ENCODE measurements at regions not wholly inside any gene's neighbourhood (a gene's known extent, or its start where the extent isn't known, plus 50 kb on each side); places are given as distances from the start of the nearest gene placed in this dataset.

DNA sequence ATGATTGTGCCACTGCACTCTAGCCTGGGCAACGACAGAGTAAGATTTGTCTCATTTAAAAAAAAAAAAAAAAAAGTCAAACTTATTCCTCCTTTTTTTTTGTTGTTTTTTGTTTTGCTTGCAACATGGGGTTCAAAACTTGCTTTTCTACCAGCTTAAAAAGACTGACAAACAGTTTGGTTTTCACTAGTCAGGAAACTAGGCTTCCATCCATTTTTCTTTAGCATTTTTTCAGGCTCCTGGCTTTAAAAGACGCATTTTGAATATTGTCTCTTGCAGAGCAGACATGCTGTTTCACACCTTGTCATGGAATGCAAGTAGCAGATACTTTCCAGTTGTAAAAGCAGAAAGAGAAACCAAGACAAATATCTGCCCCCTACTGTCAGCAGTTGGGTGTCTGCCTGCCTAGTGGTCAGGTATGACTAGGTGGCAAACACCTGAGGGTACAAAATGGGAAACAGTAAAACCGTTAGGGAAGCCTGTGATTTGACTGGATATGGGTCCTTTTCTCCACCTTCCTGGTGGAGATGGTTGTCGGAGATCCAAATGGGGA is 139.9 kb downstream of the CCDC71L start:
- Histone ChIP-seq H3K27me3 (peaks cover 16% of the 10 kb centered on the region), H3K9me3 (replicated peaks in 1 of 3) (no peaks in the 10 kb centered on the region), H3K4me3 (no peak overlapping the region), H3K4me1 (replicated peaks in 1 of 2) (no peaks in the 10 kb centered on the region), H3K27ac (no peak overlapping the region), H3K36me3 (replicated peaks in 1 of 2) (no peaks in the 10 kb centered on the region)
- 64 to 79% (median 72%) methylated on average over 4 of the region's 4 CpGs for WGBS, 4 donors
- DNase-seq, result no peak
- intact Hi-C loops (cut with DNase I), result no loop called here
- TF ChIP-seq POLR2A (IDR thresholded peaks at IDR 0.05), result no peak
- TF ChIP-seq, protein P1, sequence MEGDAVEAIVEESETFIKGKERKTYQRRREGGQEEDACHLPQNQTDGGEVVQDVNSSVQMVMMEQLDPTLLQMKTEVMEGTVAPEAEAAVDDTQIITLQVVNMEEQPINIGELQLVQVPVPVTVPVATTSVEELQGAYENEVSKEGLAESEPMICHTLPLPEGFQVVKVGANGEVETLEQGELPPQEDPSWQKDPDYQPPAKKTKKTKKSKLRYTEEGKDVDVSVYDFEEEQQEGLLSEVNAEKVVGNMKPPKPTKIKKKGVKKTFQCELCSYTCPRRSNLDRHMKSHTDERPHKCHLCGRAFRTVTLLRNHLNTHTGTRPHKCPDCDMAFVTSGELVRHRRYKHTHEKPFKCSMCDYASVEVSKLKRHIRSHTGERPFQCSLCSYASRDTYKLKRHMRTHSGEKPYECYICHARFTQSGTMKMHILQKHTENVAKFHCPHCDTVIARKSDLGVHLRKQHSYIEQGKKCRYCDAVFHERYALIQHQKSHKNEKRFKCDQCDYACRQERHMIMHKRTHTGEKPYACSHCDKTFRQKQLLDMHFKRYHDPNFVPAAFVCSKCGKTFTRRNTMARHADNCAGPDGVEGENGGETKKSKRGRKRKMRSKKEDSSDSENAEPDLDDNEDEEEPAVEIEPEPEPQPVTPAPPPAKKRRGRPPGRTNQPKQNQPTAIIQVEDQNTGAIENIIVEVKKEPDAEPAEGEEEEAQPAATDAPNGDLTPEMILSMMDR (IDR thresholded peaks at IDR 0.05), result no peak

DNA sequence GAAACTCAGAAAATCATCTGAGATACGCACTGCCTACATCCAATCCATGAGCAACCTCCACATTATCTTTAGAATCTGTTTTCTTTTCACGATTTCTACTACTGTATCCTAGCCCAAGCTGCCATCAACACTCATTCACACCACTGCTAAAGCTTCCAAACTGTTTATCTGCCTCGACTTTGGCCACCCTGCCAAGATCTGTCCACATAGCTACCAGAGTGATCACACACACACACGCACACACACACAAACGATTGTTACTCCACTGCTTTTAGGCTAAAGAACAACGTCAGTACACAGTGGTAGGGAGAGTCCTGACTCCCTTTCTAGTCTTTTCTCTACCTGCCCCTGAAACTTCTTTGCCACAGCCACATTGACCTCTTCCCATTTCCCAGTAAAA is 142.0 kb downstream of the CCDC71L start:
- no peak overlapping the region for H3K4me3 ChIP-seq
- H3K4me1 ChIP-seq (replicated peaks in 1 of 2), result no peaks in the 10 kb centered on the region
- intact Hi-C loops (cut with DNase I), result no loop called here
- H3K9me3 ChIP-seq (replicated peaks in 1 of 3), result no peaks in the 10 kb centered on the region
- DNase-seq, result no peak
- peaks cover 16% of the 10 kb centered on the region for H3K27me3 ChIP-seq
- 74 to 82% (median 78%) methylated on average over 6 of the region's 6 CpGs for WGBS, 4 donors
- no peaks in the 10 kb centered on the region for H3K36me3 ChIP-seq (replicated peaks in 1 of 2)
- TF ChIP-seq, protein P1 (IDR thresholded peaks at IDR 0.05), result no peak
- no peak for TF ChIP-seq POLR2A (IDR thresholded peaks at IDR 0.05)
- no peak overlapping the region for H3K27ac ChIP-seq

DNA sequence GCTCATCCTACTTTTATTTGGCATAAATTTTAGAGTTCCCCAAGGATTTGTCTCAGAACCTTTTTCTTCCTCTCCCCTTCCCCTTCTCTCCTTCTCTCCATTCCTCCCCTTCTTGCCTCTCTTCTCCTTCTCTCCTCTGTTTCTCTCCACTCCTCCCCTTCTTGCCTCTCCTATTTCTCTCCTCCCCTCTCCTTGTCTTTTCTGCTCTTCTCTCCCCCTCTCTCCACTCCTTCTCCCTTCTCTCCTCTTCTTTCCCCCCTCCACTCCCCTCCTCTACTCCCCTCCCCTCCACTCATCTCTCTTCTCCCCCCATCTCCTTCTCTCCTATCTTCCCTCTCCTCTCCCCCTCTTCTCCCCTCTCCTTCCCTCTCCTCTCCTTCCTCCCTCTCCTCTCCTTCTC is 142.7 kb downstream of the CCDC71L start:
- TF ChIP-seq, protein P1 (IDR thresholded peaks at IDR 0.05), result no peak
- no peak for TF ChIP-seq POLR2A (IDR thresholded peaks at IDR 0.05)
- peaks cover 16% of the 10 kb centered on the region for H3K27me3 ChIP-seq
- no peak for DNase-seq
- H3K27ac ChIP-seq, result no peak overlapping the region
- intact Hi-C loops (cut with DNase I), result no loop called here
- no peaks in the 10 kb centered on the region for H3K4me1 ChIP-seq (replicated peaks in 1 of 2)
- no peaks in the 10 kb centered on the region for H3K36me3 ChIP-seq (replicated peaks in 1 of 2)
- no peaks in the 10 kb centered on the region for H3K9me3 ChIP-seq (replicated peaks in 1 of 3)
- no peak overlapping the region for H3K4me3 ChIP-seq

DNA sequence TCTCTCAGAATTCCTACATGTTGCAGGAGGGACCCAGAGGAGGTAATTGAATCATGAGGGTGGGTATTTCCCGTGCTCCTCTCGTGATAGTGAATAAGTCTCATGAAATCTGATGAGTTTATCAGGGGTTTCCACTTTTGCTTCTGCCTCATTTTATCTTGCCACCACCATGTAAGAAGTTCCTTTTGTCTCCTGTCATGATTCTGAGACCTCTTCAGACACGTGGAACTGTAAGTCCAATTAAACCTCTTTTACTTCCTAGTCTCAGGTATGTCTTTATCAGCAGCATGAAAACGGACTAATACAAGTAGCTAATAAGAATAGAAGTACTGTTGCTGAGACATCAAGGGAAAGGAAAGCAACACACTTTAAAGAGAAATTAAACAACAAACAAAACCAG is 143.4 kb downstream of the CCDC71L start:
- DNase-seq, result no peak
- intact Hi-C loops (cut with DNase I), result no loop called here
- Histone ChIP-seq H3K4me3 (no peak overlapping the region), H3K36me3 (replicated peaks in 1 of 2) (no peaks in the 10 kb centered on the region), H3K4me1 (replicated peaks in 1 of 2) (no peaks in the 10 kb centered on the region), H3K27me3 (peaks cover 16% of the 10 kb centered on the region), H3K9me3 (replicated peaks in 1 of 3) (no peaks in the 10 kb centered on the region), H3K27ac (no peak overlapping the region)
- 79 to 91% (median 86%) methylated on average over 4 of the region's 4 CpGs for WGBS, 4 donors
- no peak for TF ChIP-seq POLR2A (IDR thresholded peaks at IDR 0.05)
- TF ChIP-seq, protein P1 (IDR thresholded peaks at IDR 0.05), result no peak
